K562 (cell line): ENCODE measurements at regions not wholly inside any gene's neighbourhood (a gene's known extent, or its start where the extent isn't known, plus 50 kb on each side); places are given as distances from the start of the nearest gene placed in this dataset.

Experiments
- ATAC-seq: fragments of 200-7000 bp; cut with Tn5 transposase; 3 replicates; pipeline ENCODE4 v1.9.1; 2020; ENCODE audit warnings: moderate library complexity
- BruUV-seq: library from RNA; stranded (reverse); fragments of 400-500 nt; replicated peaks from 2 replicates; lab custom pipeline; 2021; lab: Mats Ljungman, UMichigan
- CTCF ChIA-PET: fragments of 300-600 bp; formaldehyde crosslinking; extraction: SDS; loops from one replicate; lab custom pipeline; 2021; ENCODE audit warnings: low intra/inter-chr PET ratio; lab: Yijun Ruan, JAX
- POLR2A ChIA-PET: fragments of 300-600, 350-650 bp; sonication (Branson Sonifier 250); formaldehyde crosslinking; extraction: SDS; loops from one replicate; lab custom pipeline; 2021; ENCODE audit warnings: antibody characterized with exemption, inconsistent platforms; lab: Yijun Ruan, JAX
- DNase-seq, 4 experiments: peaks; one replicate each; pipeline versions ENCODE4 v3.0.0 to v3.0.0-alpha.2; 2011 to 2018; ENCODE audit warnings: low spot score in 3 of 4, mixed read lengths in 3 of 4; ENCODE audit errors: extremely low read depth in 1 of 4
- FAIRE-seq: peaks from 2 replicates; lab custom pipeline; 2011; peaks lifted over from hg19 to GRCh38; lab: Jason Lieb, UNC
- H2AFZ ChIP-seq: 2 replicates; pipeline ENCODE4 v1.6.0; 2011; ENCODE audit warnings: low read depth, low read length, control low read depth, inconsistent platforms
- H3K27ac ChIP-seq: fragments of 200-600 bp; 3 replicates; pipeline ENCODE4 v1.8.0; 2011; ENCODE audit warnings: low read depth, mild to moderate bottlenecking, control low read depth, inconsistent platforms, low read length, moderate library complexity, mixed read lengths; ENCODE audit errors: extremely low read depth
- H3K27me3 ChIP-seq, 2 experiments: fragments of 300-600 bp in 1 of 2; 2 replicates in 1 of 2; 3 replicates in 1 of 2; pipeline versions ENCODE4 v1.6.0 to v1.8.0; 2011; ENCODE audit warnings: inconsistent platforms in 2 of 2, low read length in 2 of 2, mild to moderate bottlenecking in 1 of 2, mixed read lengths in 1 of 2, moderate library complexity in 1 of 2; ENCODE audit not compliant: control insufficient read depth in 2 of 2, insufficient read depth in 2 of 2
- H3K36me3 ChIP-seq: fragments of 300-600 bp; 3 replicates; pipeline ENCODE4 v1.8.0; 2011; ENCODE audit warnings: mild to moderate bottlenecking, low read length, inconsistent platforms; ENCODE audit not compliant: control insufficient read depth, insufficient read depth
- H3K4me1 ChIP-seq, 2 experiments: fragments of 200-600 bp in 1 of 2; replicated peaks in 1 of 2; 2 replicates in 1 of 2; 3 replicates in 1 of 2; pipeline versions ENCODE4 v1.5.1 to v1.8.0; 2011; ENCODE audit warnings: inconsistent platforms in 2 of 2, low read length in 2 of 2, mild to moderate bottlenecking in 1 of 2, mixed read lengths in 1 of 2, moderate library complexity in 1 of 2; ENCODE audit not compliant: control insufficient read depth in 2 of 2, insufficient read depth in 2 of 2
- H3K4me2 ChIP-seq: 2 replicates; pipeline ENCODE4 v1.6.1; 2011; ENCODE audit warnings: low read length, control low read depth, inconsistent platforms, mixed read lengths; ENCODE audit not compliant: insufficient read depth
- H3K4me3 ChIP-seq: fragments of 200-600 bp; sonication (generic), shearing (Covaris generic); 2 replicates; pipeline ENCODE4 v1.5.1; 2016; ENCODE audit warnings: control low read depth, inconsistent platforms
- H3K79me2 ChIP-seq: fragments of 200-600 bp; 3 replicates; pipeline ENCODE4 v1.8.0; 2011; ENCODE audit warnings: low read length, inconsistent platforms; ENCODE audit not compliant: control insufficient read depth, insufficient read depth
- H3K9ac ChIP-seq, 2 experiments: 2 replicates each; pipeline versions ENCODE4 v1.6.0 to v1.6.1; 2011; ENCODE audit warnings: low read depth in 2 of 2, low read length in 2 of 2, control low read depth in 1 of 2, inconsistent platforms in 1 of 2, mild to moderate bottlenecking in 1 of 2, mixed read lengths in 1 of 2; ENCODE audit not compliant: insufficient read depth in 1 of 2
- H3K9me1 ChIP-seq: one replicate; pipeline ENCODE4 v1.6.0; 2011; ENCODE audit warnings: inconsistent platforms, mild to moderate bottlenecking, low read length, moderate library complexity; ENCODE audit not compliant: control insufficient read depth, insufficient read depth
- H3K9me3 ChIP-seq: replicated peaks from 2 replicates; pipeline ENCODE4 v1.5.1; 2011; ENCODE audit warnings: low read depth, low read length, inconsistent platforms; ENCODE audit not compliant: control insufficient read depth, insufficient read depth
- H4K20me1 ChIP-seq: replicated peaks from 2 replicates; pipeline ENCODE4 v1.6.1; 2011; ENCODE audit warnings: low read length, inconsistent platforms, mixed read lengths; ENCODE audit not compliant: control insufficient read depth, insufficient read depth
- EZH2 ChIP-seq: IDR thresholded peaks from 2 replicates; pipeline ENCODE4 v1.6.1; 2012; ENCODE audit warnings: low read depth, mild to moderate bottlenecking, inconsistent platforms, low read length, borderline replicate concordance
- ILK ChIP-seq: fragments of 450-650 bp; IDR thresholded peaks from 2 replicates; pipeline ENCODE4 v1.6.1; 2016; ENCODE audit warnings: missing genetic modification characterization, low read depth, mild to moderate bottlenecking, missing compliant biosample characterization, moderate library complexity, borderline replicate concordance
- POLR2A ChIP-seq: fragments of 450-650 bp; conservative IDR thresholded peaks from 2 replicates; pipeline ENCODE4 v1.6.1; 2016
- POLR3A ChIP-seq: IDR thresholded peaks from 2 replicates; pipeline ENCODE4 v1.6.1; 2011; ENCODE audit warnings: borderline replicate concordance, mild to moderate bottlenecking, moderate library complexity; ENCODE audit not compliant: insufficient read length, insufficient read depth; ENCODE audit errors: extremely low read depth
- PURB ChIP-seq: sonication (generic); formaldehyde crosslinking; IDR thresholded peaks from 2 replicates; pipeline ENCODE4 v1.9.0; 2021; ENCODE audit warnings: low read depth, mild to moderate bottlenecking, missing genetic modification reagents
- SIRT6 ChIP-seq: IDR thresholded peaks from one replicate; pipeline ENCODE4 v1.6.1; 2012; ENCODE audit warnings: low read depth, mild to moderate bottlenecking, control low read depth, inconsistent platforms, low read length, moderate library complexity
- WGBS: fragments of 100-300 bp; shearing (Covaris generic); methylation state at CpG from one replicate; pipeline ENCODE4 v1.1.6; 2016; ENCODE audit warnings: low coverage, mixed read lengths; ENCODE audit not compliant: insufficient coverage; ENCODE audit errors: missing lambda C conversion rate; 5-methylcytosine and 5-hydroxymethylcytosine counted together
- in situ Hi-C: fragments of 300-500 bp; cut with MboI; formaldehyde crosslinking; loops from 4 replicates; pipeline ENCODE4 v1.15.0; 2018; ENCODE audit warnings: inconsistent platforms, mixed read lengths
- intact Hi-C: fragments of 100-400 bp; cut with micrococcal nuclease; formaldehyde crosslinking; loops from 2 replicates; pipeline ENCODE4 v1.14.2; 2022
- TF ChIP-seq, protein P1 (sequence below): sonication (generic); formaldehyde crosslinking; IDR thresholded peaks from 2 replicates; pipeline ENCODE4 v1.8.1; 2022; ENCODE audit warnings: missing genetic modification reagents
- TF ChIP-seq, protein P2 (sequence below), 3 experiments: fragments of 200-800 bp in 1 of 3; fragments of 250-450 bp in 1 of 3; fragments of 450-650 bp in 1 of 3; sonication (Bioruptor Pico) in 1 of 3; sonication (Bioruptor generic) in 1 of 3; formaldehyde crosslinking in 1 of 3; IDR thresholded peaks; 2 replicates each; pipeline versions ENCODE4 v1.6.1 to v1.8.0; 2016 to 2022; ENCODE audit warnings: mild to moderate bottlenecking in 2 of 3, missing genetic modification characterization in 2 of 3, missing compliant biosample characterization in 1 of 3, moderate library complexity in 1 of 3
- TF ChIP-seq, protein P3 (sequence below): IDR thresholded peaks from 2 replicates; pipeline ENCODE4 v1.6.1; 2011; ENCODE audit warnings: borderline replicate concordance, low read depth, mild to moderate bottlenecking, moderate library complexity, low read length; ENCODE audit not compliant: insufficient read depth, poor library complexity, severe bottlenecking

DNA sequence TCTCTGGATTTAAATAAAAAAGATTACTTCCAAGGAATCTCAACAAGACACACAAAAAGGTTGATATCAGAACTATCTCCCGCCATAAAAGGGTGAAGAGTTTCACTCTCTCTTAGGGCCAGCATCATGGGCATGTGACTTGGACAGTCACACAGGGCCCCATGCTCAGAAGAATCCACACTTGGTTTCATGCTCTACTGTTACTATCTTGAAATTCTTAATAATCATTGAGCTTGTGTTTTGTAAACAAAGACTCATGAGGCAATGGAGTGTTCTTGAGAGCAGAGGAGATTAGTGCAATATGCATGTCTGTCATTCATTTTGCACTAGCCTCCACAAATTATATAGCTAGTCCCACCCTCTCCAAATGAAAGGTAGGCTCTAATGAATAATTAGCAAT, 58.4 kb downstream of the HMHB1 start:
- no peaks in the 10 kb centered on the region for H4K20me1 ChIP-seq
- ATAC-seq (no peak), FAIRE-seq (no peak), DNase-seq (no peak)
- H3K27ac ChIP-seq = no peak overlapping the region
- H2AFZ ChIP-seq = no peak overlapping the region
- no peaks in the 10 kb centered on the region for H3K4me1 ChIP-seq
- BruUV-seq = no TSS peak
- no peaks in the 10 kb centered on the region for H3K36me3 ChIP-seq
- no peaks in the 10 kb centered on the region for H3K9me1 ChIP-seq
- H3K9me3 ChIP-seq = no peaks in the 10 kb centered on the region
- TF ChIP-seq PURB (no peak), ILK (tag) (no peak), EZH2 (no peak), SIRT6 (no peak), POLR3A (no peak), POLR2A (no peak)
- TF ChIP-seq, protein P1, sequence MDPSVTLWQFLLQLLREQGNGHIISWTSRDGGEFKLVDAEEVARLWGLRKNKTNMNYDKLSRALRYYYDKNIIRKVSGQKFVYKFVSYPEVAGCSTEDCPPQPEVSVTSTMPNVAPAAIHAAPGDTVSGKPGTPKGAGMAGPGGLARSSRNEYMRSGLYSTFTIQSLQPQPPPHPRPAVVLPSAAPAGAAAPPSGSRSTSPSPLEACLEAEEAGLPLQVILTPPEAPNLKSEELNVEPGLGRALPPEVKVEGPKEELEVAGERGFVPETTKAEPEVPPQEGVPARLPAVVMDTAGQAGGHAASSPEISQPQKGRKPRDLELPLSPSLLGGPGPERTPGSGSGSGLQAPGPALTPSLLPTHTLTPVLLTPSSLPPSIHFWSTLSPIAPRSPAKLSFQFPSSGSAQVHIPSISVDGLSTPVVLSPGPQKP (CRISPR knock-in tag) = no peak
- TF ChIP-seq, protein P2, sequence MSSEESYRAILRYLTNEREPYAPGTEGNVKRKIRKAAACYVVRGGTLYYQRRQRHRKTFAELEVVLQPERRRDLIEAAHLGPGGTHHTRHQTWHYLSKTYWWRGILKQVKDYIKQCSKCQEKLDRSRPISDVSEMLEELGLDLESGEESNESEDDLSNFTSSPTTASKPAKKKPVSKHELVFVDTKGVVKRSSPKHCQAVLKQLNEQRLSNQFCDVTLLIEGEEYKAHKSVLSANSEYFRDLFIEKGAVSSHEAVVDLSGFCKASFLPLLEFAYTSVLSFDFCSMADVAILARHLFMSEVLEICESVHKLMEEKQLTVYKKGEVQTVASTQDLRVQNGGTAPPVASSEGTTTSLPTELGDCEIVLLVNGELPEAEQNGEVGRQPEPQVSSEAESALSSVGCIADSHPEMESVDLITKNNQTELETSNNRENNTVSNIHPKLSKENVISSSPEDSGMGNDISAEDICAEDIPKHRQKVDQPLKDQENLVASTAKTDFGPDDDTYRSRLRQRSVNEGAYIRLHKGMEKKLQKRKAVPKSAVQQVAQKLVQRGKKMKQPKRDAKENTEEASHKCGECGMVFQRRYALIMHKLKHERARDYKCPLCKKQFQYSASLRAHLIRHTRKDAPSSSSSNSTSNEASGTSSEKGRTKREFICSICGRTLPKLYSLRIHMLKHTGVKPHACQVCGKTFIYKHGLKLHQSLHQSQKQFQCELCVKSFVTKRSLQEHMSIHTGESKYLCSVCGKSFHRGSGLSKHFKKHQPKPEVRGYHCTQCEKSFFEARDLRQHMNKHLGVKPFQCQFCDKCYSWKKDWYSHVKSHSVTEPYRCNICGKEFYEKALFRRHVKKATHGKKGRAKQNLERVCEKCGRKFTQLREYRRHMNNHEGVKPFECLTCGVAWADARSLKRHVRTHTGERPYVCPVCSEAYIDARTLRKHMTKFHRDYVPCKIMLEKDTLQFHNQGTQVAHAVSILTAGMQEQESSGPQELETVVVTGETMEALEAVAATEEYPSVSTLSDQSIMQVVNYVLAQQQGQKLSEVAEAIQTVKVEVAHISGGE (CRISPR knock-in tag; IDR thresholded peaks at IDR 0.05) = no peak
- TF ChIP-seq, protein P3, sequence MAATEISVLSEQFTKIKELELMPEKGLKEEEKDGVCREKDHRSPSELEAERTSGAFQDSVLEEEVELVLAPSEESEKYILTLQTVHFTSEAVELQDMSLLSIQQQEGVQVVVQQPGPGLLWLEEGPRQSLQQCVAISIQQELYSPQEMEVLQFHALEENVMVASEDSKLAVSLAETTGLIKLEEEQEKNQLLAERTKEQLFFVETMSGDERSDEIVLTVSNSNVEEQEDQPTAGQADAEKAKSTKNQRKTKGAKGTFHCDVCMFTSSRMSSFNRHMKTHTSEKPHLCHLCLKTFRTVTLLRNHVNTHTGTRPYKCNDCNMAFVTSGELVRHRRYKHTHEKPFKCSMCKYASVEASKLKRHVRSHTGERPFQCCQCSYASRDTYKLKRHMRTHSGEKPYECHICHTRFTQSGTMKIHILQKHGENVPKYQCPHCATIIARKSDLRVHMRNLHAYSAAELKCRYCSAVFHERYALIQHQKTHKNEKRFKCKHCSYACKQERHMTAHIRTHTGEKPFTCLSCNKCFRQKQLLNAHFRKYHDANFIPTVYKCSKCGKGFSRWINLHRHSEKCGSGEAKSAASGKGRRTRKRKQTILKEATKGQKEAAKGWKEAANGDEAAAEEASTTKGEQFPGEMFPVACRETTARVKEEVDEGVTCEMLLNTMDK = no peak
- H3K9ac ChIP-seq = no peak overlapping the region
- 0% methylated on average over 1 of the region's 1 CpG for WGBS
- H3K27me3 ChIP-seq = no peaks in the 10 kb centered on the region
- CTCF ChIA-PET = no interaction called here
- no peaks in the 10 kb centered on the region for H3K79me2 ChIP-seq
- intact Hi-C loops = no loop called here
- POLR2A ChIA-PET = no interaction called here
- no peak overlapping the region for H3K4me2 ChIP-seq
- in situ Hi-C loops = no loop called here
- H3K4me3 ChIP-seq = no peak overlapping the region
